H1 (cell line): ENCODE measurements at regions not wholly inside any gene's neighbourhood (a gene's known extent, or its start where the extent isn't known, plus 50 kb on each side); places are given as distances from the start of the nearest gene placed in this dataset.

Experiments
- ASH2L ChIP-seq: fragments of 200-600, 300-600 bp; sonication (generic); IDR thresholded peaks from one replicate; pipeline ENCODE4 v1.7.1; 2017; ENCODE audit warnings: low read length
- BRCA1 ChIP-seq: IDR thresholded peaks from 2 replicates; pipeline ENCODE4 v1.6.1; 2012; ENCODE audit warnings: low read depth, low read length, improper control_type of control experiment
- CHD7 ChIP-seq: fragments of 300-600 bp; sonication (generic); IDR thresholded peaks from 2 replicates; pipeline ENCODE4 v1.7.1; 2012; ENCODE audit warnings: low read length, moderate library complexity, mild to moderate bottlenecking, inconsistent platforms; ENCODE audit not compliant: insufficient replicate concordance
- JUND ChIP-seq: IDR thresholded peaks from 2 replicates; pipeline ENCODE4 v1.6.1; 2011; ENCODE audit warnings: mild to moderate bottlenecking, improper control_type of control experiment, low read length
- MAFK ChIP-seq: IDR thresholded peaks from 2 replicates; pipeline ENCODE4 v1.6.1; 2012; ENCODE audit warnings: low read depth, mild to moderate bottlenecking, improper control_type of control experiment, low read length
- POLR2AphosphoS5 ChIP-seq: IDR thresholded peaks from 2 replicates; pipeline ENCODE4 v1.6.1; 2011; ENCODE audit warnings: low read depth, low read length
- RBBP5 ChIP-seq: IDR thresholded peaks from 2 replicates; pipeline ENCODE4 v1.7.1; 2012; ENCODE audit warnings: low read depth, mild to moderate bottlenecking, inconsistent platforms, low read length, moderate library complexity, borderline replicate concordance
- SAP30 ChIP-seq: fragments of 300-600 bp; sonication (generic); IDR thresholded peaks from 2 replicates; pipeline ENCODE4 v1.7.1; 2012; ENCODE audit warnings: low read length, moderate library complexity, mild to moderate bottlenecking, inconsistent platforms; ENCODE audit not compliant: insufficient read depth, insufficient replicate concordance
- TEAD4 ChIP-seq: IDR thresholded peaks from 2 replicates; pipeline ENCODE4 v1.6.1; 2012; ENCODE audit warnings: low read depth, low read length, inconsistent platforms, mixed read lengths

GRCh38 chr16:87551487-87551886 lies 50.8 kb upstream of the JPH3 start (continued):
- no peak for TF ChIP-seq CHD7
- no peak for TF ChIP-seq RBBP5
- no peak for TF ChIP-seq TEAD4
- TF ChIP-seq BRCA1, result no peak
- no peak for TF ChIP-seq MAFK
- TF ChIP-seq POLR2AphosphoS5, result no peak
- no peak for TF ChIP-seq JUND
- TF ChIP-seq ASH2L, result no peak
- no peak for TF ChIP-seq SAP30
